AG04450 (cell line): ENCODE measurements at regions not wholly inside any gene's neighbourhood (a gene's known extent, or its start where the extent isn't known, plus 50 kb on each side); places are given as distances from the start of the nearest gene placed in this dataset.
"Not testable (repeated sequence)": the region's sequence is repeated elsewhere in the genome, so short reads cannot be mapped to it uniquely, and the experiment has no call there.

Source experiments
- CTCF ChIA-PET: fragments of 300-600, 350-600 bp; formaldehyde crosslinking; extraction: SDS; loops from one replicate; lab custom pipeline; 2022; ENCODE audit warnings: antibody characterized with exemption, inconsistent platforms; lab: Charles Lee
- POLR2A ChIA-PET: fragments of 350-600 bp; formaldehyde crosslinking; extraction: SDS; loops from one replicate; lab custom pipeline; 2021; ENCODE audit warnings: antibody characterized with exemption, inconsistent platforms; lab: Yijun Ruan, JAX
- DNase-seq: peaks from one replicate; pipeline ENCODE4 v3.0.0-alpha.2; 2011; ENCODE audit warnings: low read depth, low spot score
- H3K27ac ChIP-seq: one replicate; pipeline ENCODE4 v1.5.1; 2012; ENCODE audit warnings: low read depth, low read length, control low read depth
- H3K27me3 ChIP-seq: one replicate; pipeline ENCODE4 v1.6.0; 2012; ENCODE audit warnings: low read length; ENCODE audit not compliant: control insufficient read depth, insufficient read depth
- H3K4me3 ChIP-seq: 2 replicates; pipeline ENCODE4 v1.5.1; 2011; ENCODE audit warnings: mild to moderate bottlenecking, low read depth, low read length, control low read depth
- H3K9me3 ChIP-seq: 2 replicates; pipeline ENCODE4 v1.5.1; 2012; ENCODE audit warnings: low read length; ENCODE audit not compliant: control insufficient read depth, insufficient read depth
- CTCF ChIP-seq: IDR thresholded peaks from 2 replicates; pipeline ENCODE4 v1.5.1; 2011; ENCODE audit warnings: low read depth, low read length, control low read depth, inconsistent platforms

GRCh38 chr4:11949355-11949754 is 520.7 kb upstream of the HS3ST1 start:
- no peak for DNase-seq
- H3K27ac ChIP-seq, result no peak overlapping the region
- H3K9me3 ChIP-seq, result peaks cover 5% of the 10 kb centered on the region; the same call in 1 of the 2 replicates
- ChIA-PET POLR2A (no interaction called here), CTCF (no interaction called here)
- TF ChIP-seq CTCF, result no peak
- H3K4me3 ChIP-seq, result no peak overlapping the region
- H3K27me3 ChIP-seq, result no peaks in the 10 kb centered on the region

- H3K27ac ChIP-seq, H3K27me3 ChIP-seq, POLR2A ChIA-PET, H3K4me3 ChIP-seq, DNase-seq, H3K9me3 ChIP-seq, CTCF ChIA-PET: not testable (repeated sequence)
Measured at GRCh38 chr4:11947629-11948028, 518.9 kb upstream of the HS3ST1 start.

- no peak for TF ChIP-seq CTCF
- H3K27ac ChIP-seq, result no peak overlapping the region
- no peak overlapping the region for H3K4me3 ChIP-seq
- CTCF ChIA-PET, result no interaction called here
- no peaks in the 10 kb centered on the region for H3K27me3 ChIP-seq
- POLR2A ChIA-PET, result no interaction called here
- no peaks in the 10 kb centered on the region; the same call in 1 of the 2 replicates for H3K9me3 ChIP-seq
- DNase-seq, result no peak
Measured at GRCh38 chr4:11937941-11938340, 509.2 kb upstream of the HS3ST1 start.

- DNase-seq, result no peak
- Histone ChIP-seq H3K9me3 (no peaks in the 10 kb centered on the region; the same call in 1 of the 2 replicates), H3K27me3 (no peaks in the 10 kb centered on the region), H3K27ac (no peak overlapping the region), H3K4me3 (no peak overlapping the region)
- no peak for TF ChIP-seq CTCF
- CTCF ChIA-PET, result no interaction called here
- POLR2A ChIA-PET, result no interaction called here
Measured at GRCh38 chr4:11931266-11931820, 502.6 kb upstream of the HS3ST1 start.

- Histone ChIP-seq H3K4me3 (no peak overlapping the region), H3K27ac (no peak overlapping the region), H3K9me3 (no peaks in the 10 kb centered on the region; the same call in 1 of the 2 replicates), H3K27me3 (no peaks in the 10 kb centered on the region)
- CTCF ChIA-PET, result no interaction called here
- TF ChIP-seq CTCF, result no peak
- no peak for DNase-seq
- POLR2A ChIA-PET, result no interaction called here
Measured at GRCh38 chr4:11929080-11929479, 500.4 kb upstream of the HS3ST1 start.

GRCh38 chr4:11919316-11919715 is 490.6 kb upstream of the HS3ST1 start:
- ChIA-PET CTCF (no interaction called here), POLR2A (no interaction called here)
- H3K9me3 ChIP-seq, result peaks cover 6% of the 10 kb centered on the region; the same call in 1 of the 2 replicates
- H3K27ac ChIP-seq, result no peak overlapping the region
- TF ChIP-seq CTCF, result no peak
- H3K27me3 ChIP-seq, result no peaks in the 10 kb centered on the region
- no peak overlapping the region for H3K4me3 ChIP-seq
- no peak for DNase-seq
